ENCODE measurements at regions not wholly inside any gene's neighbourhood (a gene's known extent, or its start where the extent isn't known, plus 50 kb on each side); places are given as distances from the start of the nearest gene placed in this dataset.

- no peaks in the 10 kb centered on the region for H3K9me3 ChIP-seq (ENCODE audit: insufficient read depth in 2 of 2, low read depth in 1 of 2, low read length in 1 of 2)
- no peak overlapping the region for H2AFZ ChIP-seq (ENCODE audit: low read length)
- no peak overlapping the region for H3K4me2 ChIP-seq (ENCODE audit: insufficient read depth in 1 of 2, low read depth in 2 of 2, low read length in 2 of 2)
- H2BK5ac ChIP-seq (ENCODE audit: low read depth, low read length) = no peak overlapping the region
- DNase-seq (ENCODE audit: low read depth in 1 of 2, low spot score in 2 of 2) (no peak), FAIRE-seq (no peak)
- no peak overlapping the region for H3K4ac ChIP-seq (replicated peaks; ENCODE audit: insufficient read length, low read depth, low read length)
- H4K5ac ChIP-seq (ENCODE audit: insufficient read length, low read depth, low read length) = no peak overlapping the region
- no peak overlapping the region for H3K27ac ChIP-seq (ENCODE audit: low read depth, low read length)
- no peaks in the 10 kb centered on the region for H3K36me3 ChIP-seq (ENCODE audit: control insufficient read depth in 2 of 4, insufficient read depth in 4 of 4, low read length in 3 of 4)
- no peaks in the 10 kb centered on the region for H3K4me1 ChIP-seq (replicated peaks in 1 of 4; ENCODE audit: control insufficient read depth in 3 of 4, insufficient read depth in 4 of 4, low read length in 3 of 4)
- H3K56ac ChIP-seq (replicated peaks; ENCODE audit: insufficient read length, low read depth, low read length) = no peak overlapping the region
- no peaks in the 10 kb centered on the region for H4K20me1 ChIP-seq (replicated peaks in 1 of 2; ENCODE audit: control insufficient read depth in 1 of 2, insufficient read depth in 2 of 2, low read length in 2 of 2)
- no peaks in the 10 kb centered on the region for H3K27me3 ChIP-seq (replicated peaks in 1 of 4; ENCODE audit: control insufficient read depth in 3 of 4, extremely low read depth in 1 of 4, insufficient read depth in 3 of 4, low read length in 3 of 4)
- POLR2A ChIA-PET (ENCODE audit: partially characterized antibody) = no interaction called here
- no peak overlapping the region for H2BK120ac ChIP-seq (replicated peaks; ENCODE audit: low read depth, low read length)
- H3K23me2 ChIP-seq (ENCODE audit: low read depth, low read length) = no peaks in the 10 kb centered on the region
- no peak overlapping the region for H4K8ac ChIP-seq (ENCODE audit: extremely low read depth, insufficient read depth, low read length)
- no peak overlapping the region for H3K4me3 ChIP-seq (ENCODE audit: extremely low read depth in 1 of 4, insufficient read depth in 2 of 4, low read depth in 3 of 4, low read length in 4 of 4)
- no peak overlapping the region for H3K23ac ChIP-seq (ENCODE audit: insufficient read length)
- H4K91ac ChIP-seq (replicated peaks; ENCODE audit: insufficient read length, low read length) = no peak overlapping the region
- H2BK20ac ChIP-seq (ENCODE audit: low read length) = no peak overlapping the region
- H3K18ac ChIP-seq (ENCODE audit: extremely low read depth, low read length) = no peak overlapping the region
- no peak overlapping the region for H2AK5ac ChIP-seq (ENCODE audit: low read depth, low read length)
- no peak overlapping the region for H3K14ac ChIP-seq (ENCODE audit: insufficient read length)
- H2BK15ac ChIP-seq (ENCODE audit: low read length) = no peak overlapping the region
- H3K79me1 ChIP-seq (ENCODE audit: low read depth, low read length) = no peaks in the 10 kb centered on the region
- WGBS, 2 experiments (ENCODE audit: extremely low coverage in 1 of 2, insufficient coverage in 1 of 2, insufficient read length in 1 of 2, insufficient replicate concordance in 2 of 2, low coverage in 1 of 2, low lambda C conversion rate in 2 of 2, missing lambda C conversion rate in 1 of 2) = 54% methylated on average over 5 of the region's 5 CpGs; no CpG with 5 or more reads in 1 of the 2 experiments
- no peaks in the 10 kb centered on the region for H3K79me2 ChIP-seq (ENCODE audit: control insufficient read depth in 1 of 2, insufficient read depth in 2 of 2, low read length in 2 of 2)
- no peak overlapping the region for H3K9ac ChIP-seq (replicated peaks in 1 of 4; ENCODE audit: extremely low read depth in 1 of 4, low read depth in 3 of 4, low read length in 3 of 4)
- no peak overlapping the region for H2BK12ac ChIP-seq (ENCODE audit: low read depth, low read length)
- CTCF ChIA-PET (ENCODE audit: partially characterized antibody) = no interaction called here
- TF ChIP-seq SP4 (IDR thresholded peaks at IDR 0.05; ENCODE audit: low read length) = no peak
- no peak for TF ChIP-seq ATF2 (IDR thresholded peaks at IDR 0.05; ENCODE audit: low read length)
- no peak for TF ChIP-seq GTF2F1 (IDR thresholded peaks at IDR 0.05; ENCODE audit: borderline replicate concordance, low read depth, low read length)
- no peak for TF ChIP-seq SIRT6 (IDR thresholded peaks at IDR 0.05; ENCODE audit: low read length)
These were observed 65.0 kb upstream of the SUB1 start for GRCh38 chr5:32520356-32520755.
